Activated CD8-positive, alpha-beta memory T cell treated with anti-CD3 and anti-CD28 coated beads, Interleukin-2, amount 50 U/mL, for 1 hour (primary cell): ENCODE measurements at regions not wholly inside any gene's neighbourhood (a gene's known extent, or its start where the extent isn't known, plus 50 kb on each side); places are given as distances from the start of the nearest gene placed in this dataset.

Experiments
- DNase-seq: peaks from one replicate; pipeline ENCODE4 v3.0.0-alpha.2; 2020; ENCODE audit errors: extremely low read depth

- DNase-seq, result no peak
Observed at GRCh38 chr14:98548071-98548686, 723.8 kb downstream of the BCL11B start.

DNA sequence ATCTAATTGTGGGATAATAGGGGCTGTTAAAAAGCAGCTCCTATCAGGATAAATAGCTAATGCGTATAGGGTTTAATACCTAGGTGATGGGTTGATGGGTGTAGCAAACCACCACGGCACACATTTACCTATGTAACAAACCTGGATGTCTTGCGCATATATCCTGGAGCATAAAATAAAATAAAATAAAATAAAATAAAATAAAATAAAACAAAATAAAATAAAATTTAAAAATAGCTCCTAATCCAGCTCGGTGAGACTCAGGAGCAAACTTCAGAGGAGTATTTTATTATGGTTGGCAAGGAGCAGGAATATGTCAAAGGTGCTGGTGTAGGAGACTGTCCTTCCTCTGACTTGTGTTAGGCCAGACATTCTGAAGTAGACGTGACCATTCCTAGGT lies 721.0 kb downstream of the BCL11B start:
- DNase-seq, result no peak

- DNase-seq, result no peak
Observed at GRCh38 chr14:98555440-98555839, 716.6 kb downstream of the BCL11B start.

DNA sequence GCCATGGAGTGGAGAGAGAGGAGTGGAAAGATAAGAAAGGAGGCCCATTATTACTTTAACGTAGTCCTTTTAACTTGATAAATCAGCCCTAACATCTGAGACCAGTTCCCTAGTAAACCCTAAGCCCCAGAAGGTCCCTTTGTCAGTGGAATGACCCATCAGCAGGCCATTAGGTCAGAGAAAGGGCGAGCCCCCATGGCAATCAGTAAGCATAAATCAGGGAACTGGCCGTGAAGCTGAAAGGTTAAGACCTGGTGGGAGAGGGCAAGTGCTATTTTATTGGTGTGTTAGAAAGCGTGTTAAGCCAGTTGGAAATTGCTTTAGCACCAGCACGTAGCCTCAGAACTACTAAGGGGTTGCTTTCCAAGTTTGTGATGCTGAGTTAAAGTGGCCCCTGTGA lies 708.0 kb downstream of the BCL11B start:
- no peak for DNase-seq

DNA sequence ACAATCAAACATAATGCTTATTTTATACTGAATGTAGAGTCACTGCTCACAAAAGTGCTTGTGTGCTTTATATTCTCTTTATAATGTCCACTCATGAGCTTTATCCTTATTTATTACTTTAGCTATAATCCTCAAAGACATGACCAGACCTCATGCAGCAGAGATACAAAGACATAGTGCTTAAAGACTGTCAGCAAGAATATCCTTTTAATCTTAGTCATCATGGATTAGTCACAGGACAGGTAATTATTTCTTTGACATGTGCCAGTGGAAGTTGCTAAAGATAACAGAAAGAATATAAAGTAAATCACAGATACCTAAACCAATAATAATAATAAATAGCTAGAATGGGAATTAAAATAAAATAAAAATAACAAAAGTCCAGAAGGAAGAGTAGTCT lies 707.5 kb downstream of the BCL11B start:
- DNase-seq, result no peak

DNA sequence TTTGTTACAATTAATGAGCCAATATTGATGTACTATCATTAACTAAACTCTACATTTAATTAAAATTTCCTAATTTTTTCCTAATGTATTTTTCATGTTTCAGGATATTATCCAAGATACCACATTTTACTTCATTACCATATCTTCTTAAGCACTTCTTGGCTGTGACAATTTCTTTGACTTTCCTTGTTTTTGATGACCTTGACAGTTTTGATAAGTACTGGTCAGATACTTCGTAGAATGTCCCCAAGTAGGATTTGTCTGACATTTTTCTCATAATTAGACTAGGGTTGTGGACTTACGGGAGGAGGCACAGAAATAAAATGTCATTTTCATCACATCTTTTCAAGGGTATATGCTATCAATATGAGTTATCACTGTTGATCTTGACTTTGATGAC lies 700.9 kb downstream of the BCL11B start:
- no peak for DNase-seq

DNA sequence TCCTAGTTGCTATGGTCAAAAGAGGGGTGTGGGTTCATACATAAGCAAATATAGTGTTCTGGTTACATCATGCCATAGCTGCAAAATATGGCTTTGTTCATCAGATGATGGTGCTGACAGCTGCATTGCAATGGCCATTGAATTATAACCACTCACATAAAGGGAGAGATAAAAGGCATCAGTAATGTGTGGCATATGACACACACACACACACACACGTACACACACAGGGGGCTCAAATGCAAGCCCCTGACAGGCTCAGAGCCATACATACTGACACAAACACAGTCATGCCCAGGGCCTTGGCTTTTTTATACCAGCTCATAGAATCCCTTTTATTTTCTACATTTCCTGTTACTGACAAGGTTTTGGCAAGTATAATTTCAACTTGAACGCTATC lies 698.9 kb downstream of the BCL11B start:
- DNase-seq, result no peak

GRCh38 chr14:98576463-98576862 lies 695.5 kb downstream of the BCL11B start:
- no peak for DNase-seq

DNA sequence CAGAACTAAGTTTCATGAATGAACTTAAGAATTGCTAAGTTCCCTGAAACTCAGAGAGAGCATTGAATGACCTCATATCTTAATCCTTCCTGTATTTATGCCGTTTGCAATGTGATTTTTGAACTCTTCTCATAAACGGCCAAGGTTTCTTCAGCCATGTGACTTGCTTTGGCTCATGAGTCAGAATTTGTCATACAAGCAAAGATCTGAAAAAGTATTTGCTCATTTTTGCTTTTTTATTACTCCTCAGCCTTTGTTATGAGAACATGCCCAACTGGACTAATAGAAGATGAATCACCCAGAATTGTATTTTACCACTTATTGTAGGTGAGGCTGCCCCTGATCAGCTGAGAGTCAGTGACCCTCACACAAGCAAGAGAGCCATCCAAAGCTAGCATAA lies 693.8 kb downstream of the BCL11B start:
- DNase-seq, result no peak

GRCh38 chr14:98579140-98579539 lies 692.9 kb downstream of the BCL11B start:
- no peak for DNase-seq

DNA sequence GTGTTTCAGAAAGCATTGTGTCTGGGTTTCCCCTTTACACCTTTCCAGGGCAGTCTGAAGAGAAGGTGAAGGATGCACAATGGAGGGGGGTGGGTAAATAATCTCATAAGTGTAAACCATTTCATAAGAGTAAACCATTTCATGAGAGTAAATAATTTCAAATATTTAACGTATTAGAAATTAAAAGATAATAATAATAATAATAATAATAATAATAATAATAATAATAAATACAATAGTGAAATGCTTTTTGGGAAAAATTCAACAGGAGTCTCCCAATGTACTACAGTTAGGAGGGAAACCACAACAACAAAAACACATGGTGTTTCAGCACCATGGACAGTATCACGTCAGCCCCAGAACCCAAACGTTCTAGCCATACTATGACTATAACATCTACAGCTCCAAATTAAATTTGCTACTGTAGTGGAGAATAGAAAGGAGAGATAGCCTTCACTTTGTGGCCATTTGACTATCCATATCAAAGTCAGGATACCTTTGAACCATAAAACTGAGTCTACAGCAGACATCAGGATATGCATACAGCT lies 691.8 kb downstream of the BCL11B start:
- no peak for DNase-seq

GRCh38 chr14:98582276-98582675 lies 689.7 kb downstream of the BCL11B start:
- DNase-seq, result no peak

GRCh38 chr14:98591161-98591560 lies 680.8 kb downstream of the BCL11B start:
- DNase-seq, result no peak

DNA sequence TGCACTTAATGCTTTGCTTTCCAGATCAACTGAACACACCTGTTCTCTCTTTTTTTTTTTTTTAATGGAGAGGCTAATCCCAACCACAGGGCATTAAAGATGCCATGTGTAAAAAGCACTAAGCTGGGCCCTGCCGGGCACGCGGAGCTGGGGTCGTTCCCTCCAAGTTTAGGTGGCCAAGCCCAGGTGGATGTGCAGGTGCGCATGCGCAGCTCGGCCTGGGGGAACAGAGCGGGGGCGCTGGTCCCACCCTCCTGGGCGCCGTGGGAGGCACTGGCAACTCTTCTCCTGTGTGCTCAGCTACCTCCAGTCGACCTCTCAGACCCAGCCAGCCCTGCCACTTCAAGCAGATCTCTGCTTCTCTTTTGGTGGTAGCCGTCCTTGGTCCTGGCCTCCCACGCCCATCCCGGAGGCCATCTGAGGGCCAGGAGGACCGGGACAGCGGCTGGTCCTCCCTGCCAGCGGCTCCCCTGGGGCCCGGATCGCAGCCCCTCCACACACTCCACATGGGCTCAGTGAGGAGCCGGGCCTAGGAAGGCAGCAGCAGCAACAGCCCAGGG lies 679.3 kb downstream of the BCL11B start:
- DNase-seq, result no peak

- DNase-seq, result no peak
Observed at GRCh38 chr14:98593361-98593761, 678.6 kb downstream of the BCL11B start.

DNA sequence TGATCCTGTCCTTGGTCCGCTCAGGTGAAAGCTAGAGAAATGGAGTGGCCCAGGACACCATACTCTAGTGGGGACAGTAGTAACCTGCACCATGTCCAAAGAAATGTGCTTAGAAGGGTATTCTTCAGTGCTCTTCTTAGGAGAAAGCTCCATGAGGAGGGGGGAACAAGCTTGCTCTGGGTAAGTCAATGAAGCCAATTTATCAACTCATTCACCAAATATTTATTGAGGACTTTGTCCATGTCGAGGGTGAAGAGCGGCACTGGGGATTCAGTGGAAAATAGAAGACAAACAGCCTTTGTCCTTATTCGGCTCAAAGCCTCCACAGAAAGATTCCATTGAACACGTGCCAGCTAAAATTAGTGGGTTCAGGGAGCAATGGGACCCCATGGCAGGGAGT lies 677.8 kb downstream of the BCL11B start:
- no peak for DNase-seq

DNA sequence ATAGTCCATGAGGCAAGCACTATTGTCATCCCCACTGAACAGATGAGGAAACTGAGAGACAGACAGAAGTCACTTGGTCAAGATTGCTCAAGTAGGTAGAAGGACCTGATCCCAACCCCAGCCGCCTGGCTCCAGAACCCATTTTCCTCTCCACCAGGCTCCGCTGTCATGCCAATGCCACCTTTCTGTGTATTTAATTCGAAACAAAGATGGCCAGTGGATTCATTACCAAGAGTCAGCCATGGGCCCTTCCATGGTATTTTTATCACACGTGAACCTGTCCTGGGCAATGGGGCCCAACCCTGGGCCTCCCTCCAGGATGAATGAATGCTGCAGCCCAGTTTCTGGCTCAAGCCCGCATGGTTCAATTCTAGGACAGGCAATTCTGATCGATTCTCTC lies 673.4 kb downstream of the BCL11B start:
- no peak for DNase-seq

DNA sequence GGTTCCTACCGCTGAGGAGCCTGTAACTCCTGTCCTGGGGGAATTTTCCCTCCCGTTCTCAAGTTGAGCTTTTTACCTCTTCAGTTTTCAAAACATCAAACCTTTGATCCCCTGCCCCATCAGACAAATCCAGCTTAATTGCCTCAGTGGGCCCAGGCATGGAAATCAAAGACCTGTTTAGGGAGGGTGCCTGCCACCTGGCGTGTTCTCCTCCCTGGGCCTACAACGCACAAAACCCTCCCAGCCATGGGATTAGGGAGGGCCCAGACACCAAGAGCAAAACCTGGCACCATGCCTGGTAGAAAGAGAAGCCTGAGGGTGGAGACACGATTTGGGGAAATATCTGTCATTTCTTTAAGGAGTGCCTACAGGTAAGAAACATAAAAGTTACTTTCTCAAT lies 672.9 kb downstream of the BCL11B start:
- DNase-seq, result no peak

- no peak for DNase-seq
Observed at GRCh38 chr14:98602983-98603382, 669.0 kb downstream of the BCL11B start.

GRCh38 chr14:98605043-98605442 lies 667.0 kb downstream of the BCL11B start:
- DNase-seq, result no peak

DNA sequence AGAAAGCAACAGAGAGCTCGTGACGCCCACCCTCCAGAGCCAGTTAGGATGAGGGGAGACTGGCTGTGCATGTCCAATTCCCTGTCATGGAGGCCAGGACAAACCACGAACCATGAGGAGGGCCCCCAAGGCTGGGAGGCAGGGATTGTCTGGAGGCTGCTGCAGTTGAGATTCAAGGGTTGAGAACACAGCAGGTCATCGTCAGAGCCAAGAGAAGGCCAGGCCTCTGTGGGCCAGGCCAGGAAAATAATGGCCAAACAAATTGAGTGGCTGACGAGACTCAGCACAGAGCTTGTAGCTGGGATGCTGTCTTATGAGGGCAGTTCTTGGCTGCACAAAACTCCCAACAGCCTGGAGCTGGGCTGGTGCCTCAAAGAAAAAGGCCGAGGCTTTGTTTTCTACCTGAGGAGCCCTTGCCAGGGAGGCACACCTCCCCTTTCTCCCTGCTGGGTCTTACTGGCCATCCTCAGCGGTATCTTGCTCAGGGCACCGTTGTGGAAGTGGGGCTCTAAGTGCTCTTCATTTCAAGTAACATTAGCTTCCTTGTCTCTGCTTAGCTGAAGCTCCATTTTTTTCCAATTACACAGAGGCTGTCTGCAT lies 665.9 kb downstream of the BCL11B start:
- no peak for DNase-seq

- no peak for DNase-seq
Observed at GRCh38 chr14:98606816-98607215, 665.2 kb downstream of the BCL11B start.

DNA sequence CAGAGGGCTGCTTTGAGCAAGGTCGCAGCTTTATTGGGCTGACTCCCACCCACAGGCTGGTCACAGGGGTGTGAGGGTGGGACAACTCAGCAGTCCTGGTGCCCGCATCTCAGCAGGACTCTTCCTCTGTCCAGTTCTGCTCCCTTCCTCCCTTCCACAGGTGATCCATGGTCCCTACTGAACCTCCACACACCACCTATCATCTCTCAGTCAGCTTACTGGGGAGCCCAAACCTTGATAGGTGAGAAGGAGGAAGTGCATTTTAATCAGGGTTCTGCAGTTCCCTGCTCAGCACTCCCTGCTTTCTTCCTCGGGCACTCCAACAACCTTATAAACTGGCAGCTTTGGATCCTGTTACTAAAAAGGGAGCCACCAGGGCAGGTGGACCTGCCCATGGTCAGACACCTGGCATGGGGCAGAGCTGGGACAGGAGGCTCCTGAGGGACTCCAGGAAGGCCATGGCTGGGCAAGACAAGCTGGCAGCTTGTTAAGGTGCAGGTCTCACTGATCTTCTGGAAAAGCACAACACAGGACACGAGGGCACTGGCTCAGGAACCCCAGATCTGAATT lies 664.6 kb downstream of the BCL11B start:
- no peak for DNase-seq
